Endometrium (tissue), 2 donors: ENCODE measurements at regions not wholly inside any gene's neighbourhood (a gene's known extent, or its start where the extent isn't known, plus 50 kb on each side); places are given as distances from the start of the nearest gene placed in this dataset.

ENCODE experiments used
- FAIRE-seq: peaks from 2 replicates; lab custom pipeline; 2012; peaks lifted over from hg19 to GRCh38; lab: Jason Lieb, UNC
- donor health status: control.
- donor health status: control.

GRCh38 chr10:3016016-3016415 lies 51.3 kb upstream of the PFKP start:
- no peak for FAIRE-seq

DNA sequence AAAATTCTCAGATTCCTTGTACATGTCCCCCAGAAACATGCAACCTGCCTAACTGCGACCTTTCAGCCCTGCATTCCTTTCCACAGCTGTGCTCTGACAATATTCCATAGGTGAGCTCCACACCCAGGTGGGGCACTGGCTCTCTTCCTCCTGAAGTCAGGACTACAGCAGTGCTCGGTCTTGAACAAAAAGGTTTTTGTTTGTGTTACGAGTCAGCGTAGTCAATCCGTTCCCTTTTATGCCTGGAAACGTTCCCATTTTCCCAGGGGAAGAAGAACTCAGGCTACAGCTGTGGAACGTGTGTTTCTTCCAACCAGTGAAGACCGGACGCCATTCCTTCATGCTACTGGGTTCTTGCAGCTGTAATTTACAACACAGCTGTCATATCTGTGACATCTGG lies 52.4 kb upstream of the PFKP start:
- no peak for FAIRE-seq

DNA sequence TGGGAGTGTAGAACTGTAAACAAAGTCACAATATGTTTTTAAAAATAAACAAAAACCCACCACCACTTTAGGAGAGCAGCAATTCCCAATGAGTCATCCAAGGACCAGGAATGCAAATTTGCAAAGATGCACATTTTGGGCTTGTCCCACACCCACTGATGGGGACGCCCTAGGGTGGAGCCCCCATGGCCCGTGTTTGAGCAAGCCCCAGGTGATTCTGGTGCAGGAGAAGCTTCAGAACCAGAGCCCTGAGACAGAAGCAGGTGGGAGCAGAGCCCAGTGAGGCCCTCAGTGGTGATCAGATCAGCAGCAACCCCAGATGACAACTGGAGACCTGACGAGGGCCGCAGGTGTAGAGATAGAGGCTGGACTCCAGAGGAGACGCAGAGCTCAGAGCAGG lies 55.1 kb upstream of the PFKP start:
- FAIRE-seq: no peak

GRCh38 chr10:3010816-3011460 lies 56.4 kb upstream of the PFKP start:
- FAIRE-seq: no peak

- FAIRE-seq: no peak
Measured at GRCh38 chr10:3010334-3010733, 57.0 kb upstream of the PFKP start.

DNA sequence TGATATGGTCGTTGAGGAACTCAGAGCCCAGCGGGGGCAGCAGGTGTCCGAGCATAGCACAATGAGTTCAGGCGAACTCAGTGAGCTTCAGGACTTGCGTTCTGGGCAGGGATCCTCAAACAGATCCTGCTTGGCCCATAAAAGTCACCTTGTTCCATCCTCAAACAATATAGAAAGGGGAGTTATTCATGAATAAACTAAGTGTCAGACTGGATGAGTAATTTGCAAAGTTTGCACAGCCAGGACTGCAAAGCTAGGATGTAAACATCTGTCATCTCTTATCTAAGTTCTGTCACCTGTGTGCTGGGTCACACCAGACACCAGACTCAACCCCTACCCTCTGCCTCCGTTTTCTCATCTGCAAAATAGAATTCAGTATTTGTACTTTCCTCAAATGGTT lies 58.0 kb upstream of the PFKP start:
- FAIRE-seq: no peak

DNA sequence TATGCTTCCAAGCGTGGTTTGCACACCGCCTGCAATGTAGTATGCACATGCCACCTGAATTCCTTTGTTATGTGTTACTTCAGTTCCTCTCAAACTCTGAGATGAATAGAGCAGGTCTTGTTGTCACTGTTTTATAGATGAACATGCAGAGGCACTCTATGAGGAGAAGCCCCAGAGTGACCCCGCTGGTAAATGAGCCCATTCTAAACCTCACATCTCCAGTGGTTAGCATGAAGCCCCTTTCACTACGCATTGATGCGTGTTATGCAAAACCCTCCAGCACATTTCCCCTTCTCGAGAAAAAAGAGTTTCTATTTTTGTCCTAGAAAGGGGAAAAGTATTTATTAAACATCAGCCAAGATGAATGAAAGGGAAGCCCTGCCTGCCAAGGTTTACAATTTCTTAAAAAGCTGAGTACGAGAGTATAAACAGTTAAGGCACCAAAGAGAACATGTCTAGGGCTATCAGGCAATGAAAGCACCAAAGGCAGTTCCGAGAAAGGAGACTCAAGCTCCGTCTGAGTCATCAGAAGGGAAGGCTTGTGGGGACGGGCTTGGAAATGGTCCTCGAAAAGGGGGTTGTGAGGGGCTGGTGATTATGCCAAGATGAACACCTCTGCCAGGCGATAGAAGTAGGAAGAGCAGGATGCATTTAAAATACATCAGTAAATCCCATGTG lies 58.7 kb upstream of the PFKP start:
- FAIRE-seq: no peak

- FAIRE-seq: no peak
Measured at GRCh38 chr10:3006607-3007006, 60.7 kb upstream of the PFKP start.

- FAIRE-seq: no peak
Measured at GRCh38 chr10:3006093-3006492, 61.3 kb upstream of the PFKP start.

GRCh38 chr10:3002304-3002703 lies 65.0 kb upstream of the PFKP start:
- FAIRE-seq: no peak

- FAIRE-seq: no peak
Measured at GRCh38 chr10:3000048-3000447, 67.3 kb upstream of the PFKP start.

GRCh38 chr10:2994221-2994961 lies 73.0 kb upstream of the PFKP start:
- peak; percentile 94 for FAIRE-seq

GRCh38 chr10:2993636-2994035 lies 73.7 kb upstream of the PFKP start:
- FAIRE-seq: no peak

GRCh38 chr10:2992401-2993198 lies 74.7 kb upstream of the PFKP start:
- no peak for FAIRE-seq

- FAIRE-seq: no peak
Measured at GRCh38 chr10:2990764-2991163, 76.6 kb upstream of the PFKP start.

DNA sequence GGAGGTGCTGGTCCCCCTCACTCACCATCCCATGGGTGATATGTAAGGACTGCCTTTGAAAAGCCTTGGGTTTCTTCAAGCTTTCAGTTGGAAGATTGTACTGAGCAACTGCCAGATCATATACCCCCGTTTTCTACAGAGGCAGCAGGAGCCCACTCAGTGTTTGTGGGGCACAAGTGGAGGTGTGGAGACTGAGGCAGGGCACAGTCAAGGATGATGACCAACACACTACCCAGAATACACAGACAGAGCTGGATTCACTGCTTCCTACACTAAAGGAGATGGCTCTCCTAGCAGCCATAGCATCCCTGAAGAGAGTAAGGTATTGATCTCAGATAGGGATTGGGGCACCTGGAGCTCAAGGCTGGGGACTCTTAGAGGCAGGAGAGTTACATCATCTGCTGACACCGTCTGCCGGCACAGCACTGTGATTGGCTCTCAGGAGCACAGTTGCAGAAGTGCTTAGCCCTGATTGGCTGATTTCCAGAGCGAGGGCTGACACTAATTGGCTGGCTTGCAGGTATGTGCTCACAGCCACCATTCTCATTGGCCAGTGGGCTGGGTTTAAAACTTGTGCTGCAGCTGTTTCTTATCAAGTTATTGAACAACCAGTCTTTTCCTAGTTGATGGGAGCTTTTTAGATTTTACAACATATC lies 77.9 kb upstream of the PFKP start:
- no peak for FAIRE-seq

DNA sequence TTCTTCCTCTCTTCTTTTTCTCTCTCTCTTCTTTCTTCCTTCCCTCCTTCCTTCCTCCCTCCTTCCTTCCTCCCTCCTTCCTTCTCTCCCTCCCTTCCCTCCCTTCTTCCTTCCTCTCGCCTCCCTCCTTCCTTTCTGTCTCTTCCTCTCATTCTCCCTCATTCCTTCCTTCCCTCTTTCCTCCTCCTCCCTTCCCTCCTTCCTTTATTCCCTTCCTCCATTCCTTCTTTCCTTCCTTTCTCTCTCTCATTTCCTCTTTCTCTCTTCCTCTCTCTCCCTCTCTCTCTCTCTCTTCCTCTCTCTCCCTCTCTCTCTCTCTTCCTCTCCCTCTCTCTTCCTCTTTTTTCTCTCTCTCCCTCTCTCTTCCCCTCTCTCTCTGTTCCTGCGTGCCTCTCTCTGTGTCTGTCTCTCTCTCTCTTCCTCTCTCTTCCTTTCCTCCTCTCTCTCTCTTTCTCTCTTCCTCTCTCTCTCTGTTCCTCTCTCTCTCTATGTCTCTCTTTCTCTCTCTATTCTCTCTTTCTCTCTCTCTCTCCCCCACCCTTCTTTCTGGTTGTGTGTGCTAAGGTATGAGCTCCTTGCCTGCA lies 80.1 kb upstream of the PFKP start:
- no peak for FAIRE-seq

- no peak for FAIRE-seq
Measured at GRCh38 chr10:2986391-2986801, 81.0 kb upstream of the PFKP start.

DNA sequence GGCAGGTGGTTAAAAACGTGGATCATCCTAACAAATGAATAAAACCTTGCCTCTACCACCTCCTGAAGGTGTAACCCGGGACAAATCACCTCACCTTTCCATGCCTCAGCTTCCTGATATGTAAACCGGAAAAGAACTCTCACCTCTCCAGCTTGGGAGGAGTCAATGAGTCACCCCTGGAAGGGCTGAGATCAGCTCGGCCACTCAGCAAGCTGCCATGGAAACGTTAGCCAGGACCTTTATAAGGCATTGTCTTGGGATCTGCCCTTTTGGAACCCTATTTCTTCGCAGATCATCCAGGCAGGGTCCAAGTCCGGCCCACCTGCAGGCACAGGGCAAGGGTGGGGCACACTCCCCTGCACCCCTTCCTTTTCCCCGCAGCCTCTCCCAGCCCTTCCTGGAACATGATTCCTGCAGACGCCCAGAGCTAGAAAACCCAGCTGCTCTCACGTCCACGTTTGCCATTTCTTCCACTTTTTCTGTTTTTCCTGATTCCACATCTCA lies 81.6 kb upstream of the PFKP start:
- no peak for FAIRE-seq

DNA sequence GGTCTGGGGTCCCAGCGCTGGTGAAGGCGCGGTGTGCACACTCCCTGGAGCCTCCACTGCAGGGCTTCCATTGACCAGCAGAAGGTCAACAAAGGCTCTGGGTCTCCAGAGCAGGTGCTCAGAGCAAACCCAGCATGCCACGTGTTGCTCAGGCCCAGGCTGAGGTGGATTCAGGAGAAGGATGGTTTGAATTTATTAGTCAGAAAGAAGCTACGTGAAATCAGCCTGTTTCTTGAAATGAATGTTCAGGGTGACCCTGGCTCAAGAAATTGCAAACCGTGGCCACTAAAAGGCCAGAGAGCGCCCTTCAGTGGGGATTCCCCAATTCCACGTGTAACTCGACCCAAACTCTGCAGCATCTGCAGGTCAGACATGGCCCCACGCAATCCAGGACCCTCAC lies 82.7 kb upstream of the PFKP start:
- no peak for FAIRE-seq

DNA sequence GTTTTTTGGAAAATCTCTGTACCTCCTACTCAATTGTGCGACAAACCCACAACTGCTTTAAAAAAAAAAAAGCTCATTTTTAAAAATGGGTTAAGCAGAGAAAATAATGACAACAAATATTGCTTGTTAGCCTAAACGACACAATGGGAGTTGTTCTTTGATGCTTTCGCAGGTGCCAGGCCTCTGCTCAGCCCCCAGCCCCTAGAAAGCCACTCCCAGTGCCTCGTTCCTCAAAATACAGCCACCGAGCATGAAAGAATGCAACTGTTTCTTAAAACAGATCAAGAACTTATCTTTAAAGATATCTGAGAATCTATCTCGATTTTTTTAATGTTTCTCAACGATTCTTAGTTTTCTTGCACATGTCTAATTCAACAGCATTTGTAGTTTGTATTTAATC lies 85.2 kb upstream of the PFKP start:
- FAIRE-seq: no peak
